Adrenal gland (tissue), 5 donors: ENCODE measurements at regions not wholly inside any gene's neighbourhood (a gene's known extent, or its start where the extent isn't known, plus 50 kb on each side); places are given as distances from the start of the nearest gene placed in this dataset.

Experiments used
- POLR2A ChIP-seq, 2 donors: fragments of 450-650 bp; IDR thresholded peaks; one replicate each; pipeline ENCODE4 v1.6.1; 2017; ENCODE audit warnings: antibody characterized with exemption in 2 of 2, mild to moderate bottlenecking in 2 of 2, moderate library complexity in 1 of 2
- TF ChIP-seq, protein P1 (sequence below), 6 experiments: fragments of 450-650 bp in 4 of 6; fragments of 200-600 bp in 2 of 6; sonication (generic) in 1 of 6; IDR thresholded peaks; 1 replicate in 5 of 6; 2 replicates in 1 of 6; pipeline versions ENCODE4 v1.5.1 to v1.8.0; 2016 to 2021; ENCODE audit warnings: antibody characterized with exemption in 6 of 6, mild to moderate bottlenecking in 2 of 6, moderate library complexity in 1 of 6
- donor health status: DM: no; HTN: no; CAD: no.

DNA sequence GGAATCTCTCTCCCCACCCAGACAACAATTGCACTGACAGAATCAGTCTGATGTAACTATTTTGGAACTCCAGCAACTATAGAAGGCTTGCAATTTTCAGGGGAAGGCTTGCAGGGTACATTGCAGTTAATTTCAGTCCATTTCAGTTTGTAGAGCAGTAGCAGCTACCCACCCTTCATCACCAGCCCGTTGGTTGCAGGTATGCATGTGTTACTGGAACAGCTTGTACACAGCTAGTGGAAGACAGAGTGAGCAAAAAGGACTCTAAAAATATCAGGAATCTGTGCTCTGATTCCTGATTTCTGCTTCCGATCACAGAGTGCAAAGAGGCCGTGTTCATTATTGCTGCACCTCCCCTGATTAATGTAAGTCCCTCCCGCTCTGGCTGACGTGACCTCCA lies 449.0 kb downstream of the NPHP4 start:
- no peak for TF ChIP-seq POLR2A (IDR thresholded peaks at IDR 0.05)
- TF ChIP-seq, protein P1, sequence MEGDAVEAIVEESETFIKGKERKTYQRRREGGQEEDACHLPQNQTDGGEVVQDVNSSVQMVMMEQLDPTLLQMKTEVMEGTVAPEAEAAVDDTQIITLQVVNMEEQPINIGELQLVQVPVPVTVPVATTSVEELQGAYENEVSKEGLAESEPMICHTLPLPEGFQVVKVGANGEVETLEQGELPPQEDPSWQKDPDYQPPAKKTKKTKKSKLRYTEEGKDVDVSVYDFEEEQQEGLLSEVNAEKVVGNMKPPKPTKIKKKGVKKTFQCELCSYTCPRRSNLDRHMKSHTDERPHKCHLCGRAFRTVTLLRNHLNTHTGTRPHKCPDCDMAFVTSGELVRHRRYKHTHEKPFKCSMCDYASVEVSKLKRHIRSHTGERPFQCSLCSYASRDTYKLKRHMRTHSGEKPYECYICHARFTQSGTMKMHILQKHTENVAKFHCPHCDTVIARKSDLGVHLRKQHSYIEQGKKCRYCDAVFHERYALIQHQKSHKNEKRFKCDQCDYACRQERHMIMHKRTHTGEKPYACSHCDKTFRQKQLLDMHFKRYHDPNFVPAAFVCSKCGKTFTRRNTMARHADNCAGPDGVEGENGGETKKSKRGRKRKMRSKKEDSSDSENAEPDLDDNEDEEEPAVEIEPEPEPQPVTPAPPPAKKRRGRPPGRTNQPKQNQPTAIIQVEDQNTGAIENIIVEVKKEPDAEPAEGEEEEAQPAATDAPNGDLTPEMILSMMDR (IDR thresholded peaks at IDR 0.05) = no peak
